Hepatic stellate cell (primary cell): ENCODE measurements at regions not wholly inside any gene's neighbourhood (a gene's known extent, or its start where the extent isn't known, plus 50 kb on each side); places are given as distances from the start of the nearest gene placed in this dataset.
"Not testable (repeated sequence)": the region's sequence is repeated elsewhere in the genome, so short reads cannot be mapped to it uniquely, and the experiment has no call there.

ENCODE experiments used
- DNase-seq: peaks from one replicate; pipeline ENCODE4 v3.0.0; 2011; ENCODE audit warnings: low spot score

- DNase-seq: no peak
These were observed 67.4 kb upstream of the ZNF746 start for GRCh38 chr7:149565096-149565382.

DNA sequence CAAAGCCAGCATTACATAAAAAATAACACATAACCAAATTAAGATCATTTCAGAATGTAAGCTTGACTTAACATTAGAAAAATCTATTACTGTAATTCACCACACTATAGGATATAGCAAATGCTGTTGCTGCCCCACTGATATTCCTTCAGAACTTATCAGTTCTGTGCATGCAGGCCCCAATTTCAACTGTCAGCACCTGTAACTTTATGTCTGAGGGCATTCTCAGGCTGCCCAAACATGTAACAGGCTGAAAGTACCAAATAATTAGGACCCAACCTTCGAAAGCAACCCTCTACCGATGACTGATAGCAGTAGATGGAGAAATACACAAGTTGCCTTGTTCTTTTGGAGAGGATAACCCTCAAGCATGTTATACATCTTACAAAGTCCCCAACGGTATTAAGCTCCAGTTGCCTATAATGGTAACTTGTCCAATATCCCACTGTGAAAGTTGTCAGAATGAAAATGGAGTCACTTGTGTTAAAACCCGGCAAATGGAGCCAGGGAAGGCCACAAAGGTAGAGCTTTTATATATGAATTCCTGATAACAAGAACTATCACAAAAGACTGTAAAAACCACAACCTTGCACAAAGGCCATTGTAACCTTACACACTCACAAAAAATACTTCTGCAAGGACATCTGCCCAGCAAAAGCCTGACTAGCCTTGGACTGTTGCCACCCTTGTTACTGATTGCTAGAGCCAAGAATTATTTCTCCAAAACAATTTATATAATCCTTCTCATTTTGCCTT is 66.9 kb upstream of the ZNF746 start:
- DNase-seq: no peak

GRCh38 chr7:149562602-149563001 is 65.0 kb upstream of the ZNF746 start:
- DNase-seq: peak; percentile 12

DNA sequence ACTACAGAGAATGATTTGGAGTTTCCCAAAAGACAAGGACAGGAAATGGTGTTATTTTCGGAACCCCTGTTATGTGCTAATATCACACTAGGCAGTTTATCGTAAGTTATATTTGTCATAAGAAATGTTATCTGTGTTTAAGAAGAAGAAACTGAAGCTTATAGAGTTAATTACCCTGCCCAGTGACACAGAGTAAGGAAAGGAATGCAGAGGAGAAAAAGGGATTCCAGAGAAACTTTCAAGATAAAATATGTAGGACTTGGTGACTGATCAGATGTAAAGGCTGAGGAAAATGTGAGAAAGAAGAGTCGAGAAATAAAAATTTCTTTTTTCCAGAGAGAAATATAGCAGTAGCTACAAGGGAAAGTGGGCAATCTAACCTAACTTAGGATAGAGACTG is 63.5 kb upstream of the ZNF746 start:
- peak; percentile 9 for DNase-seq

GRCh38 chr7:149559711-149560110 is 62.1 kb upstream of the ZNF746 start:
- DNase-seq: peak; percentile 6

DNA sequence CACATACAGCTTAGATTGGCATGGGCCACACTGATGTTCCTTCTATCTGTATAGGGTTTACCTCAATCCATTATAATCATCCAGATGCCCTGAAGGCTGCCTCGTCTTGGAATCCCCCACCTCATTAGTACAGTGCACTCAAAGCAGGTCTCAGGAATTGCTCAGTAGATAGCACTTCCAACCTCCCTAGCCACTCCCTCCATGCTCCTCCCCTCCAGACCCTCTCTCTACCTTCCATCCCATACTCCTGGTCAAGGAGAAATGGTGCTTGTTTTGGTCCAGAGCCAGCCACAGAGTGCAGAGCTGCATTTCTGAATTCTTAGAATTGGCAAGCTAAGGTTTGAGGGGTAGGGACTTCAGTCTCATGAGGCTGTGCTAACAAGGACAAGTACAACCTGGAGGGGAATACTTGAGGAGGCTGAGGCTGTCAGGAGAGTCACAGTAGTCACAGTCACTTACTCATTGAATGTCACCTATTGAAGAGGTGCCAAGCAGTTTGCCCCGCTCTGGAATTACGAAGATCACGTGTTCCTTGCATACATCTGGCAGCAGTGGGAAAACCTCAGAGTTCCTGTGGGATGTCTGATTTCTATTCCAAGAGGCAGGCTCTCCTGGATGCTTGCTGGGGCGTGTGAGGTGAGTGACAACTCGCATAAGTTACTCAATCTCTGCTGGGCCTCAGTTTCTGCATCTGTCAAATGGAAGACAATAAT is 60.7 kb upstream of the ZNF746 start:
- peak; percentile 43 for DNase-seq

DNA sequence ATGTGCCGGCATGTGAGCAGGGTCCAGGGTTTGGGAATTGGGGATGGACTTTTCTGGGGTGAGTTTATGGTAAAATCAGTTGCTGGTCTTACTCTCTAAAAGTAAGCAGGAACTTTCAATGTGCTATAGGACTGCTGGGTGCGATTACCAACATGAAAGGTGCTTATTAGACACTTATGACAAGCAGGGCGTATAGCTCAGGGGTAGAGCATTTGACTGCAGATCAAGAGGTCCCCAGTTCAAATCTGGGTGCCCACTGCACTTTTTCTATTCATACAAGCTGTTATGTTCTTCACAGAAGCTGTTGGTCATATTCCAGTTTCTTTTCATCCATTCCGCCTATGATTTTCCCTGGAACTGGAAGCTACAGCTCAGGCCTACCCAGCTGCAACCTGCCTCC is 58.9 kb upstream of the ZNF746 start:
- not testable (repeated sequence) for DNase-seq

DNA sequence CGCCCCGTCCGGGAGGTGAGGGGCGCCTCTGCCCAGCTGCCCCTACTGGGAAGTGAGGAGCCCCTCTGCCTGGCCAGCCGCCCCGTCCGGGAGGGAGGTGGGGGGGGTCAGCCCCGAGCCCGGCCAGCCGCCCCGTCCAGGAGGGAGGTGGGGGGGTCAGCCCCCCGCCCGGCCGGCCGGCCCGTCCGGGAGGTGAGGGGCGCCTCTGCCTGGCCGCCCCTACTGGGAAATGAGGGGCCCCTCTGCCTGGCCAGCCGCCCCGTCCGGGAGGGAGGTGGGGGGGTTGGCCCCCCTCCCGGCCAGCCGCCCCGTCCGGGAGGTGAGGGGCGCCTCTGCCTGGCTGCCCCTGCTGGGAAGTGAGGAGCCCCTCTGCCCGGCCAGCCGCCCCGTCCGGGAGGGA is 57.2 kb upstream of the ZNF746 start:
- DNase-seq: not testable (repeated sequence)

DNA sequence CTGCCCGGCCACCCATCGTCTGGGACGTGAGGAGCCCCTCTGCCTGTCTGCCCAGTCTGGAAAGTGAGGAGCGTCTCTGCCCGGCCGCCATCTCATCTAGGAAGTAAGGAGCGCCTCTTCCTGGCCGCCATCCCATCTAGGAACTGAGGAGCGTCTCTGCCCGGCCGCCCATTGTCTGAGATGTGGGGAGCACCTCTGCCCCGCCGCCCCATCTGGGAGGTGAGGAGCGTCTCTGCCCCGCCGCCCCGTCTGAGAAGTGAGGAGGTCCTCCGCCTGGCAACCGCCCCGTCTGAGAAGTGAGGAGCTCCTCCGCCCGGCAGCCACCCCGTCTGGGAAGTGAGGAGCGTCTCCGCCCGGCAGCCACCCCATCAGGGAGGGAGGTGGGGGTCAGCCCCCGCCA is 56.4 kb upstream of the ZNF746 start:
- not testable (repeated sequence) for DNase-seq

GRCh38 chr7:149552799-149553198 is 55.2 kb upstream of the ZNF746 start:
- DNase-seq: no peak
